Osteoblast (primary cell): ENCODE measurements at regions not wholly inside any gene's neighbourhood (a gene's known extent, or its start where the extent isn't known, plus 50 kb on each side); places are given as distances from the start of the nearest gene placed in this dataset.

ENCODE experiments used
- DNase-seq: peaks from one replicate; pipeline ENCODE4 v3.0.0; 2011; ENCODE audit warnings: low spot score, mixed read lengths; ENCODE audit not compliant: insufficient read length; ENCODE audit errors: missing footprints
- H2AFZ ChIP-seq: 2 replicates; pipeline ENCODE4 v1.6.0; 2011; ENCODE audit warnings: mild to moderate bottlenecking, low read length
- H3K27ac ChIP-seq: 2 replicates; pipeline ENCODE4 v1.5.1; 2011; ENCODE audit warnings: mild to moderate bottlenecking, low read depth, low read length, moderate library complexity
- H3K27me3 ChIP-seq: 2 replicates; pipeline ENCODE4 v1.6.0; 2012; ENCODE audit warnings: mild to moderate bottlenecking, control low read depth, inconsistent platforms, low read length, moderate library complexity; ENCODE audit not compliant: insufficient read depth
- H3K36me3 ChIP-seq: 2 replicates; pipeline ENCODE4 v1.5.1; 2011; ENCODE audit warnings: mild to moderate bottlenecking, low read length, control low read depth, moderate library complexity; ENCODE audit not compliant: insufficient read depth
- H3K4me1 ChIP-seq: 2 replicates; pipeline ENCODE4 v1.5.1; 2011; ENCODE audit warnings: mild to moderate bottlenecking, low read length, control low read depth, moderate library complexity; ENCODE audit not compliant: insufficient read depth
- H3K4me2 ChIP-seq: 2 replicates; pipeline ENCODE4 v1.6.0; 2011; ENCODE audit warnings: mild to moderate bottlenecking, low read length; ENCODE audit not compliant: insufficient read depth
- H3K4me3 ChIP-seq: fragments of 200-600 bp; sonication (generic); 3 replicates; pipeline ENCODE4 v1.5.1; 2012; ENCODE audit warnings: mild to moderate bottlenecking, low read length, inconsistent platforms; ENCODE audit not compliant: insufficient read depth
- H3K79me2 ChIP-seq: 2 replicates; pipeline ENCODE4 v1.6.0; 2012; ENCODE audit warnings: mild to moderate bottlenecking, low read length, control low read depth, inconsistent platforms; ENCODE audit not compliant: insufficient read depth
- H3K9me3 ChIP-seq: 2 replicates; pipeline ENCODE4 v1.5.1; 2011; ENCODE audit warnings: low read depth, low read length, control low read depth
- H4K20me1 ChIP-seq: 2 replicates; pipeline ENCODE4 v1.6.0; 2012; ENCODE audit warnings: mild to moderate bottlenecking, low read length, control low read depth; ENCODE audit not compliant: insufficient read depth
- CTCF ChIP-seq: IDR thresholded peaks from 2 replicates; pipeline ENCODE4 v1.5.1; 2011; ENCODE audit warnings: mild to moderate bottlenecking, low read depth, low read length, moderate library complexity; ENCODE audit errors: extremely low read depth

GRCh38 chr13:22402682-22403081 lies 731.8 kb downstream of the FGF9 start:
- no peaks in the 10 kb centered on the region for H3K36me3 ChIP-seq
- H3K79me2 ChIP-seq, result no peaks in the 10 kb centered on the region
- H3K4me1 ChIP-seq, result no peaks in the 10 kb centered on the region
- H3K4me2 ChIP-seq, result no peak overlapping the region
- no peaks in the 10 kb centered on the region for H3K27me3 ChIP-seq
- peaks cover 10% of the 10 kb centered on the region for H3K9me3 ChIP-seq
- DNase-seq, result no peak
- no peak overlapping the region for H3K4me3 ChIP-seq
- no peak for TF ChIP-seq CTCF
- H3K27ac ChIP-seq, result no peak overlapping the region
- H2AFZ ChIP-seq, result no peak overlapping the region
- no peaks in the 10 kb centered on the region for H4K20me1 ChIP-seq

GRCh38 chr13:22403144-22403543 lies 732.3 kb downstream of the FGF9 start:
- no peak overlapping the region for H3K4me3 ChIP-seq
- no peak overlapping the region for H3K27ac ChIP-seq
- no peaks in the 10 kb centered on the region for H3K4me1 ChIP-seq
- H3K79me2 ChIP-seq, result no peaks in the 10 kb centered on the region
- peaks cover 10% of the 10 kb centered on the region for H3K9me3 ChIP-seq
- H3K4me2 ChIP-seq, result no peak overlapping the region
- H3K27me3 ChIP-seq, result no peaks in the 10 kb centered on the region
- DNase-seq, result no peak
- H2AFZ ChIP-seq, result no peak overlapping the region
- H3K36me3 ChIP-seq, result no peaks in the 10 kb centered on the region
- TF ChIP-seq CTCF, result no peak
- no peaks in the 10 kb centered on the region for H4K20me1 ChIP-seq

GRCh38 chr13:22405891-22406290 lies 735.0 kb downstream of the FGF9 start:
- Histone ChIP-seq H3K79me2 (no peaks in the 10 kb centered on the region), H3K9me3 (peaks cover 8% of the 10 kb centered on the region), H3K4me2 (no peak overlapping the region), H3K4me1 (no peaks in the 10 kb centered on the region), H3K27me3 (no peaks in the 10 kb centered on the region), H3K4me3 (no peak overlapping the region), H2AFZ (no peak overlapping the region), H4K20me1 (no peaks in the 10 kb centered on the region), H3K27ac (no peak overlapping the region), H3K36me3 (no peaks in the 10 kb centered on the region)
- no peak for TF ChIP-seq CTCF
- no peak for DNase-seq

GRCh38 chr13:22412452-22412851 lies 741.6 kb downstream of the FGF9 start:
- TF ChIP-seq CTCF, result no peak
- H3K9me3 ChIP-seq, result peaks cover 4% of the 10 kb centered on the region

More at GRCh38 chr13:22412452-22412851, 741.6 kb downstream of the FGF9 start:
- H3K27ac ChIP-seq, result no peak overlapping the region
- no peaks in the 10 kb centered on the region for H3K27me3 ChIP-seq
- no peak overlapping the region for H2AFZ ChIP-seq
- DNase-seq, result no peak
- no peaks in the 10 kb centered on the region for H4K20me1 ChIP-seq
- H3K79me2 ChIP-seq, result no peaks in the 10 kb centered on the region
- no peaks in the 10 kb centered on the region for H3K4me1 ChIP-seq
- no peak overlapping the region for H3K4me3 ChIP-seq
- H3K4me2 ChIP-seq, result no peak overlapping the region
- H3K36me3 ChIP-seq, result no peaks in the 10 kb centered on the region
